HG03159 (cell line): ENCODE measurements at regions not wholly inside any gene's neighbourhood (a gene's known extent, or its start where the extent isn't known, plus 50 kb on each side); places are given as distances from the start of the nearest gene placed in this dataset.
"Not testable (repeated sequence)": the region's sequence is repeated elsewhere in the genome, so short reads cannot be mapped to it uniquely, and the experiment has no call there.

Source experiments
- ATAC-seq: cut with Tn5 transposase; IDR thresholded peaks from one replicate; pipeline ENCODE4 v1.9.1; 2021; ENCODE audit warnings: mild to moderate bottlenecking, moderate library complexity; ENCODE audit not compliant: unreplicated experiment

DNA sequence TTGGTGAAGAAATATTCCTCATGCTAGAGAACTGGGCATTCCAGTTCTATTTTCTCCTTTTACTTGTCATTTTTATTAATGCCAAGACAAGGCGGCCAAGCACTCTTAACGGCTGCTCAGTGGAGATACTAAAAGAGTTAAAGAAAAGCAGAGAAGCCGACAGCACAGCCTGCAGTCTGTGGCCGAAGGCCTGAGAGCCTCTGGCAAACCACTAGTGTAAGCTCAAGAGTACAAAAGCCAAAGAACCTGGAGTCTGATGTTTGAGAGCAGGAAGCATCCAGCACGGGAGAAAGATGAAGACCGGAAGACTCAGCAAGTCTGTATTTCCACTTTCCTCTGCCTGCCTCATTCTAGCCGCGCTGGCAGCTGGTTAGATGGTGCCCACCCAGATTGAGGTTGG is 167.1 kb upstream of the FUT9 start:
- no peak for ATAC-seq

DNA sequence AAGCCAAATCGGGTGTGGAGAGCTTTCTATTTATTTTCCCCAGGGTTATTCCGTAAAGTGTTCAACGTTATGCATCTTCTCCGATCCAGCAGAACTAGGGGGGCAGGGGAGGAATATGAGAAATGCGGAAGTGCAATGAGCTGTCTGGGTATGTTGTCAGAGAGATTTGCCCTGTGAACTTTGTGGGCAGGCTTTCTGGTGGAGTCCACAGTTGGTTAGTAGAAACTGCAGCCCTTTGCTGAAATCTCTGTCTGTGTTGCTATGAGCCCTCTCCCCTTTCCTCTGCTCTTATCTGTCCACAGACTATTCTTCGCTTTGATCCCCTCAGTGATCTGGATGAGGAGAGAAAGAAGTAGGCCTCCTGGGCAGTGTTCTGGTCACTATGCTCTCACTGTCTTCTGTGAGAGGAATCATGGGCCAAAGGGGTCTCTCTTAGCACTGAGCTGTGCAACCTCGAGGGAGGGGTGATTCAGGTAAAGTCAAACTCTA is 158.9 kb upstream of the FUT9 start:
- no peak for ATAC-seq

- ATAC-seq = no peak
Measured at GRCh38 chr6:95865857-95866256, 149.9 kb upstream of the FUT9 start.

DNA sequence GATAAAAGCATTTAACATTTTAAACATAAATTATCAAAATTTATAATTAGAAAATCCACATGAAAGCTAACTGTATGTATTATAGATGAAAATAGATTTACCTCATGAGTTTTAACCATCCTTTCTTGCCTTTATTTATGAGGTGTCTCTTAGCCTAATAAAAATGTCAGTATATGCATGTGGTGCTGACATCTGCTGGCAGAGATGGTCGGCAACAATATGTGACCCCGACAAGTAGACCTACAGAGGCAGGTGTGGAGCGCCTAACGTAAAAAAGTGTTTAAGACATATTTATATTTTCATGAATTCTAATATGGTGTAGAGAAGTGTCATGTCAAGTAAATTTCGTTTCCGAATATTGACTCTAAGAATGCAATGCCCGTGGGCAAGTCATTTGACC is 149.0 kb upstream of the FUT9 start:
- ATAC-seq = no peak

GRCh38 chr6:95867205-95867604 is 148.6 kb upstream of the FUT9 start:
- ATAC-seq = no peak

DNA sequence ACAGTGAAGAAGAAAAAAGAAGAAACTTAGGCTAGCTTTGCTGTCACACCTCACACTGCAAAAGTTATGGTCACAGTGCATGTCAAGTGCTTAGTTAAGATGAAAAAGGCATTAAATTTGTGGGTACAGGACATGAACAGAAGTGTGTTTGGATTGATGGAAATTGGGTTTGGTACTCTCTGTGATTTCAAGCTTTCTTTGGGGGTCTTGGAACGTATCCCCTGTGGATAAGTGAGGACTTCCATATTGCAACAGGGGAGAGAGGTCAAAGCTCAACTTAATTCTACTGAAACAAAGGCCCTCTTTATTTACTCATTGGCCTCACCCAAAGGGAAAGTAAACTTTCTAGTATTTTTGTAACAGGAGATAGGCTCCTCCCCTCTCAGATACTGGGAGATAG is 138.3 kb upstream of the FUT9 start:
- no peak for ATAC-seq

GRCh38 chr6:95879856-95880255 is 135.9 kb upstream of the FUT9 start:
- ATAC-seq = no peak

GRCh38 chr6:95882371-95882770 is 133.4 kb upstream of the FUT9 start:
- no peak for ATAC-seq

DNA sequence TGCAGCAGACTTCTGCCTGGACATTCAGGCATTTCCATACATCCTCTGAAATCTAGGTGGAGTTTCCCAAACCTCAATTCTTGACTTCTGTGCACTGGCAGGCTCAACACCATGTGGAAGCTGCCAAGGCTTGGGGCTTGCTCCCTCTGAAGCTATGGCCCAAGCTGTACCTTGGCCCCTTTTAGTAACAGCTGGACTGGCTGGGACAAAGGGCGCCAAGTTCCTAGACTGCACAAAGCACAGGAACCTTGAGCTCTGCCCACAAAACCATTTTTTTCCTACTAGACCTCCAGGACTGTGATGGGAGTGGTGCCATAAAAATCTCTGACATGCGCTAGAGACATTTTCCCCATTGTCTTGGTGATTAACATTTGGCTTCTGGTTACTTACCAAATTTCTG is 127.1 kb upstream of the FUT9 start:
- not testable (repeated sequence) for ATAC-seq

GRCh38 chr6:95905132-95905531 is 110.6 kb upstream of the FUT9 start:
- ATAC-seq = no peak

DNA sequence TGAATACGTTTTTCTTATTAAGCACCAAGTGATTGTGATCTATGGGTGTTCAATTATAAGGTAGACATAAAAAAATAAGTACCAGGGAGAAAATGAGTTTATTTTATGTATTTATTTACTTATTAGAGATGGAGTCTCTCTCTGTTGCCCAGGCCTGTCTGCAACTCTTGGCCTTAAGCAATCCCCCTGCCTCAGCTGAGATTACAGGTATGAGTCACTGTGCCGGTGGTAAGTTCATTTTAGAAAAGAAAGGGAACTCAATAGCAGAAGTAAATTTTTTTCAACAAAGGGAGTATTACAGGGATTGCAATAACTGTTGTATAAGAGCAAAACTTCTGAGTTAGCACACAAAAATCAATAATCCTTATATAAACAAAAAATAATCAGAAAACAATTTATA is 98.7 kb upstream of the FUT9 start:
- ATAC-seq = no peak

- peak; percentile 83 for ATAC-seq
Measured at GRCh38 chr6:95923518-95923917, 92.3 kb upstream of the FUT9 start.

DNA sequence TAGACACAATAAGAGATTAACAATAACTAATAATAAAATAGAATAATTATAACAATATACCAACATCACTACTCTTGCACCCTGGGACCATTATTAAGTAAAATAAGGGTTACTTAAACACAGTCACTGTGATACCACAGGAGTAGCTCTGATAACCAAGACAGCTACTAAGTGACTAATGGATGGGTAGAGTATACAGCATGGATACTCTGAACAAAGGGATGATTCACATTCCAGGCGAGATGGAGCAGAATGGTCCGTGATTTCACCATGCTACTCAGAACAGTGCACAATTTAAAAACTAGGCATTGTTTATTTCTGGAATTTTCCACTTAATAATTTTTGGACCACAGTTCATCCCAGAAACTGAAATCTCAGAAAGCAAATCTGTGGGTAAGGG is 80.0 kb upstream of the FUT9 start:
- ATAC-seq = no peak

DNA sequence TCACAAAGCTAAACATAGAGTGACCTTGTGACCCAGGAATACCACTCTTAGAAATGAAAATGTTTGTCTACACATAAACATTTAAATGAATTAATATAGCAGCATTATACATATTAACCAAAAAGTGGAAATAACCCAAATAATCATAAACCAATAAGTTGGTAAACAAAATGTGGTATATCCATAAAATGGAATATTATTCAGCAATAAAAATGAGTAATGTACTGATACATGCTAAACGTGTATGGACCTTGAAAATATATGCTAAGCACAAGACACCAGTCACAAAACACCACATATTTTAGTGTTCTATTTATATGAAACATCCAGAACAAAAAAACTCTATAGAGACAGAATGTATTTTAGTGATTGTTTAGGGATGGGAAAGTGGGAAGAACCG is 68.9 kb upstream of the FUT9 start:
- ATAC-seq = no peak

- ATAC-seq = no peak
Measured at GRCh38 chr6:95948324-95948723, 67.5 kb upstream of the FUT9 start.

DNA sequence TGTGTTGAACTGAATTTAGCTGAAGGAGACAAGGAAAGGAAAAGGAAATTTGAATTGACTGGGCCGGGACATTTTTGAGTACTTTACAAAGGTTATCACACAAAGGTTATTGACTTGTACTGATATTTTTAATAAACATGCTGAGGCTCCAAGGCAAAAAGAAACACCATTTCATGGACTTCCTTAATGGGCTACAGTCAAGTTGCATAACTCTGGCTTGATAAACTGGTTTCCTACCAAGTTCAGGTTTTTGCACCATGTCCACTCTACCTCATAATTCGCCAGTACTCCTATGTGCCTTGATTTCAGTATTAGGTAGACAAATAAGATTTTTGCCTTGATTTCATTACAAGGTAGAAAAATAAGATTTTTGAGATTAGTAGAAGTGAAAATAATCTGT is 65.8 kb upstream of the FUT9 start:
- ATAC-seq = no peak

DNA sequence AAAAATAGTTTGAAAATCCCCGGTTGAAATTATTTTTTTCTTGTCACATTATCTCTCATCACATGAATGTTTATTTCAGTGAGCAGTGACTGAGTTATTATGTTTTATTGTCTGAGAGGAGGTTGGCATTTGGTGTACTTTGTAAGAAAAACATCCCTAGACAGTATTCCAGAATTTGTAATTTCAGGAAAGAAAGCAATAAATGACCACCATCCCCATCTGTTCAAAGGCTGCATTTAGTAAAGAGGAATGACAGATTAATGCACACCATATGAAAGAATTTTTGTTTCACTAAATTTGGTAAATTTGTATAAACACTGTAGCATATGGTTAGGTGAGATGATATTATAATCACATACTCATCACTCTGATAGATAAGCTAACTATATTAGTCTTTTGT is 57.1 kb upstream of the FUT9 start:
- no peak for ATAC-seq

GRCh38 chr6:95959261-95959660 is 56.5 kb upstream of the FUT9 start:
- no peak for ATAC-seq
